ENCODE measurements at regions not wholly inside any gene's neighbourhood (a gene's known extent, or its start where the extent isn't known, plus 50 kb on each side); places are given as distances from the start of the nearest gene placed in this dataset.
"Not testable (repeated sequence)": the region's sequence is repeated elsewhere in the genome, so short reads cannot be mapped to it uniquely, and the experiment has no call there.

- no peak for DNase-seq (ENCODE audit: low spot score)
Measured at GRCh38 chr2:228793116-228793515, 478.0 kb downstream of the PID1 start.

GRCh38 chr2:228786901-228787300, 484.2 kb downstream of the PID1 start:
- no peak for DNase-seq (ENCODE audit: low spot score)

GRCh38 chr2:228782281-228782680, 488.8 kb downstream of the PID1 start:
- DNase-seq (ENCODE audit: low spot score), result no peak

- DNase-seq (ENCODE audit: low spot score), result no peak
Measured at GRCh38 chr2:228777855-228778355, 493.2 kb downstream of the PID1 start.

GRCh38 chr2:228774548-228774947, 496.5 kb downstream of the PID1 start:
- DNase-seq (ENCODE audit: low spot score), result no peak

GRCh38 chr2:228771774-228772173, 499.3 kb downstream of the PID1 start:
- DNase-seq (ENCODE audit: low spot score), result no peak

GRCh38 chr2:228771315-228771714, 499.8 kb downstream of the PID1 start:
- DNase-seq (ENCODE audit: low spot score), result no peak

GRCh38 chr2:228768818-228769217, 502.3 kb downstream of the PID1 start:
- DNase-seq (ENCODE audit: low spot score), result no peak

GRCh38 chr2:228768141-228768540, 502.9 kb downstream of the PID1 start:
- not testable (repeated sequence) for DNase-seq (ENCODE audit: low spot score)

- no peak for DNase-seq (ENCODE audit: low spot score)
Measured at GRCh38 chr2:228767196-228767595, 503.9 kb downstream of the PID1 start.

- no peak for DNase-seq (ENCODE audit: low spot score)
Measured at GRCh38 chr2:228763379-228763981, 507.6 kb downstream of the PID1 start.

GRCh38 chr2:228762565-228762964, 508.5 kb downstream of the PID1 start:
- no peak for DNase-seq (ENCODE audit: low spot score)

GRCh38 chr2:228755661-228756060, 515.4 kb downstream of the PID1 start:
- not testable (repeated sequence) for DNase-seq (ENCODE audit: low spot score)

GRCh38 chr2:228747483-228747882, 523.6 kb downstream of the PID1 start:
- DNase-seq (ENCODE audit: low spot score), result no peak

- DNase-seq (ENCODE audit: low spot score), result no peak
Measured at GRCh38 chr2:228738671-228739380, 532.3 kb downstream of the PID1 start.

GRCh38 chr2:228735697-228736096, 535.4 kb downstream of the PID1 start:
- DNase-seq (ENCODE audit: low spot score), result no peak

GRCh38 chr2:228731517-228731916, 539.6 kb downstream of the PID1 start:
- no peak for DNase-seq (ENCODE audit: low spot score)

GRCh38 chr2:228728961-228729360, 542.1 kb downstream of the PID1 start:
- no peak for DNase-seq (ENCODE audit: low spot score)

GRCh38 chr2:228725031-228725430, 543.5 kb upstream of the SPHKAP start:
- no peak for DNase-seq (ENCODE audit: low spot score)

- DNase-seq (ENCODE audit: low spot score), result no peak
Measured at GRCh38 chr2:228723599-228723998, 542.1 kb upstream of the SPHKAP start.

- DNase-seq (ENCODE audit: low spot score), result no peak
Measured at GRCh38 chr2:228722311-228722710, 540.8 kb upstream of the SPHKAP start.

GRCh38 chr2:228720895-228721294, 539.4 kb upstream of the SPHKAP start:
- DNase-seq (ENCODE audit: low spot score), result no peak

GRCh38 chr2:228709788-228710371, 528.4 kb upstream of the SPHKAP start:
- no peak for DNase-seq (ENCODE audit: low spot score)
